Upper lobe of right lung (tissue), 1 donor: ENCODE measurements at regions not wholly inside any gene's neighbourhood (a gene's known extent, or its start where the extent isn't known, plus 50 kb on each side); places are given as distances from the start of the nearest gene placed in this dataset.

ENCODE experiments used
- ATAC-seq: fragments of 200-7000 bp; cut with Tn5 transposase; one replicate; pipeline ENCODE4 v1.9.1; 2020; ENCODE audit warnings: mild to moderate bottlenecking, moderate library complexity
- DNase-seq: peaks from one replicate; pipeline ENCODE4 v3.0.0-alpha.2; 2020
- H3K27ac ChIP-seq: fragments of 200-600 bp; one replicate; pipeline ENCODE4 v1.8.0; 2022
- H3K27me3 ChIP-seq: fragments of 200-600 bp; one replicate; pipeline ENCODE4 v1.8.0; 2022; ENCODE audit warnings: mild to moderate bottlenecking
- H3K36me3 ChIP-seq: fragments of 200-600 bp; one replicate; pipeline ENCODE4 v1.8.0; 2022
- H3K4me1 ChIP-seq: fragments of 200-600 bp; one replicate; pipeline ENCODE4 v1.8.0; 2022
- H3K4me3 ChIP-seq: fragments of 200-600 bp; one replicate; pipeline ENCODE4 v1.8.0; 2022; ENCODE audit warnings: mild to moderate bottlenecking
- H3K9me3 ChIP-seq: fragments of 200-600 bp; one replicate; pipeline ENCODE4 v1.8.0; 2022
- intact Hi-C: fragments of 100-400 bp; cut with DNase I; formaldehyde crosslinking; loops from one replicate; pipeline ENCODE4 v1.11.0; 2022
- TF ChIP-seq, protein P1 (sequence below): fragments of 200-600 bp; IDR thresholded peaks from one replicate; pipeline ENCODE4 v1.8.0; 2022; ENCODE audit warnings: antibody characterized with exemption
- donor health status: DM: no; HTN: yes; CAD: no; lungs with severe emphysema.

GRCh38 chr17:53313746-53314145, 509.0 kb upstream of the KIF2B start:
- Histone ChIP-seq H3K4me1 (no peaks in the 10 kb centered on the region), H3K4me3 (no peak overlapping the region), H3K36me3 (no peaks in the 10 kb centered on the region), H3K27ac (no peak overlapping the region), H3K9me3 (peaks cover 10% of the 10 kb centered on the region), H3K27me3 (no peaks in the 10 kb centered on the region)
- no peak for DNase-seq
- ATAC-seq, result no peak
- intact Hi-C loops, result no loop called here
- TF ChIP-seq, protein P1, sequence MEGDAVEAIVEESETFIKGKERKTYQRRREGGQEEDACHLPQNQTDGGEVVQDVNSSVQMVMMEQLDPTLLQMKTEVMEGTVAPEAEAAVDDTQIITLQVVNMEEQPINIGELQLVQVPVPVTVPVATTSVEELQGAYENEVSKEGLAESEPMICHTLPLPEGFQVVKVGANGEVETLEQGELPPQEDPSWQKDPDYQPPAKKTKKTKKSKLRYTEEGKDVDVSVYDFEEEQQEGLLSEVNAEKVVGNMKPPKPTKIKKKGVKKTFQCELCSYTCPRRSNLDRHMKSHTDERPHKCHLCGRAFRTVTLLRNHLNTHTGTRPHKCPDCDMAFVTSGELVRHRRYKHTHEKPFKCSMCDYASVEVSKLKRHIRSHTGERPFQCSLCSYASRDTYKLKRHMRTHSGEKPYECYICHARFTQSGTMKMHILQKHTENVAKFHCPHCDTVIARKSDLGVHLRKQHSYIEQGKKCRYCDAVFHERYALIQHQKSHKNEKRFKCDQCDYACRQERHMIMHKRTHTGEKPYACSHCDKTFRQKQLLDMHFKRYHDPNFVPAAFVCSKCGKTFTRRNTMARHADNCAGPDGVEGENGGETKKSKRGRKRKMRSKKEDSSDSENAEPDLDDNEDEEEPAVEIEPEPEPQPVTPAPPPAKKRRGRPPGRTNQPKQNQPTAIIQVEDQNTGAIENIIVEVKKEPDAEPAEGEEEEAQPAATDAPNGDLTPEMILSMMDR, result no peak

GRCh38 chr17:53278466-53278865, 544.3 kb upstream of the KIF2B start:
- TF ChIP-seq, protein P1, result no peak
- no peak for DNase-seq
- Histone ChIP-seq H3K9me3 (no peaks in the 10 kb centered on the region), H3K4me1 (no peaks in the 10 kb centered on the region), H3K4me3 (no peak overlapping the region), H3K27ac (no peak overlapping the region), H3K27me3 (no peaks in the 10 kb centered on the region), H3K36me3 (no peaks in the 10 kb centered on the region)
- intact Hi-C loops, result no loop called here
- ATAC-seq, result no peak

DNA sequence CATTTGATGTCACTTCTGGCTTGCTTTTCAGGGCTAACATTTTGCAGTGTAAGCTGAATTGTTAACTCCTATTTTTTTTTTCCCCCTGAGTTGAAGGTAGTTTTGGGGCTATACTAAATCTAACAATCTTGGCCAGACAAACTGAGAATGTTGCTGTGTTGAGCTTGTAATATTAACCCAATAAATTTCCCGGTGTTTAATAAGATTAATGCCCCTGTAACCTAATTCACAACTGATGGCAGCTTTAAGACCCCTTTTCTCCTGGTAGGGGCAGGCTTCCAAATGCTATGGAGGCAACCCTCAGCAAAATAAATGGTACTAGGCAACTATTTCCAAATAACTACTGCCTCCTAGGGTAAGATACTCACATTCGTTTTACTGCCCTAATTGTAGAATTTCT, 549.6 kb upstream of the KIF2B start:
- H3K36me3 ChIP-seq, result no peaks in the 10 kb centered on the region
- H3K9me3 ChIP-seq, result no peaks in the 10 kb centered on the region
- H3K27me3 ChIP-seq, result no peaks in the 10 kb centered on the region
- intact Hi-C loops, result no loop called here
- DNase-seq (no peak), ATAC-seq (no peak)
- H3K4me3 ChIP-seq, result no peak overlapping the region
- no peaks in the 10 kb centered on the region for H3K4me1 ChIP-seq
- TF ChIP-seq, protein P1, result no peak
- H3K27ac ChIP-seq, result no peak overlapping the region

- ATAC-seq (no peak), DNase-seq (no peak)
- Histone ChIP-seq H3K27me3 (no peaks in the 10 kb centered on the region), H3K4me1 (no peaks in the 10 kb centered on the region), H3K9me3 (no peaks in the 10 kb centered on the region), H3K4me3 (no peak overlapping the region), H3K27ac (no peak overlapping the region), H3K36me3 (no peaks in the 10 kb centered on the region)
- intact Hi-C loops, result no loop called here
- TF ChIP-seq, protein P1, result no peak
These were observed 551.8 kb upstream of the KIF2B start for GRCh38 chr17:53270936-53271335.

DNA sequence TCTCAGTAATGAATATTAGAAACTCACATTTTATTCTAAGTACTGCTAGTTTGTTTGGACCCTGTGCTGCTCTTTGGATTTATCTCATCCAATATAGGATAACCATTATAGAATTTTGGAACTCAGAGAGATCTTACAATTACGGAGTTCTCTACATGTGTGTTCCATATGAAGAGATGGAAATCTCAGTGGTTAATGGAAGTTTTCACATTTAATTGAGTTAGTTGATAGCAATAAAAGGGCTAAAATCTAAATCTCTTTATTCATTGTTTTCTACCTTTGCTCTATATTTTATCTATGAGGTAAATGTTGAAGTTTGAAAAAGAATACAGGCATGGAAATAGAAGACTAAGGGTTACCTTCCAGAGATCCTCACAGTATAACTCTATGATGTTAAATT, 558.0 kb upstream of the KIF2B start:
- ATAC-seq (no peak), DNase-seq (no peak)
- no peaks in the 10 kb centered on the region for H3K4me1 ChIP-seq
- no peaks in the 10 kb centered on the region for H3K9me3 ChIP-seq
- H3K36me3 ChIP-seq, result no peaks in the 10 kb centered on the region
- H3K4me3 ChIP-seq, result no peak overlapping the region
- no peak overlapping the region for H3K27ac ChIP-seq
- no peaks in the 10 kb centered on the region for H3K27me3 ChIP-seq
- TF ChIP-seq, protein P1, result no peak
- intact Hi-C loops, result no loop called here

DNA sequence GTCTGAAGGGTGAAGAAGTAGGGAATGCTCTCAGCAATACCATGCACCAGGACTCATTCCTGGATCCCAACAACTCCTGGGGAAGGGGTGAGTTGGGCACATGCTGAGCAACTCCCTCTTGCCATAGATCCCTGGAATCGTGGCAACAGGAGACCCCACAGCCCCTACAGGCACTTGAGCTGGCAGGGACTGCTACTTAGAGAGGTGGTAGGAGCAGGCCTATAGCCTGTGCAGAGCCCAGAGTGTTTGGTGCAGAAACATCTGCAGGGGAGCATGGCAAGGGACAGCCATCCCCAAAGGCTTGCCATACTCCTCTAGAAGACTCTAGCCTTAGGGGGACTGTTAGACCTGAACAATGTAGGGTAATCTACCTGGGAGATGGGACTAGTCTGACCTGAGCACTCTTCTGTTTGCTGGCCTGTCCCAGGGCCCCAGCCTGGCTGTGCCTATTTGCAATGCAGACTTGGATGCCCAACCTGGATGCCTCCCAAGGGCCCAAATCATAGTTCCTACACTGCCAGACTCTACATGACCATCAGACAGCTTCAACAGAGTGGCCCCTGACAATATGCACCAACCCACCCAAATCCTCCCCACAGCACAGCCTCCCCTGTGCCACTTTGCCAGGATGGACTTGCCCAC, 568.6 kb upstream of the KIF2B start:
- intact Hi-C loops, result no loop called here
- H3K27ac ChIP-seq, result no peak overlapping the region
- H3K4me1 ChIP-seq, result no peaks in the 10 kb centered on the region
- no peaks in the 10 kb centered on the region for H3K36me3 ChIP-seq
- no peak overlapping the region for H3K4me3 ChIP-seq
- H3K9me3 ChIP-seq, result no peaks in the 10 kb centered on the region
- no peak for ATAC-seq
- no peaks in the 10 kb centered on the region for H3K27me3 ChIP-seq
- DNase-seq, result no peak
- TF ChIP-seq, protein P1, result no peak
